Keratinocyte (primary cell): ENCODE measurements at regions not wholly inside any gene's neighbourhood (a gene's known extent, or its start where the extent isn't known, plus 50 kb on each side); places are given as distances from the start of the nearest gene placed in this dataset.

ENCODE experiments used
- DNase-seq: peaks from one replicate; pipeline ENCODE4 v3.0.0-alpha.2; 2011; ENCODE audit warnings: low read depth, missing footprints, low spot score
- FAIRE-seq: peaks from 2 replicates; lab custom pipeline; 2011; peaks lifted over from hg19 to GRCh38; lab: Jason Lieb, UNC
- H2AFZ ChIP-seq: 2 replicates; pipeline ENCODE4 v1.6.0; 2012; ENCODE audit warnings: low read length, control low read depth, inconsistent platforms; ENCODE audit not compliant: control insufficient read depth
- H3K27ac ChIP-seq: 2 replicates; pipeline ENCODE4 v1.5.1; 2011; ENCODE audit warnings: low read length; ENCODE audit not compliant: control insufficient read depth, insufficient read depth
- H3K27me3 ChIP-seq: 3 replicates; pipeline ENCODE4 v1.6.0; 2011; ENCODE audit warnings: low read length; ENCODE audit not compliant: control insufficient read depth, insufficient read depth; ENCODE audit errors: extremely low read depth
- H3K36me3 ChIP-seq, 2 experiments: 2 replicates in 1 of 2; 3 replicates in 1 of 2; pipeline ENCODE4 v1.5.1; 2011; ENCODE audit warnings: low read length in 2 of 2, mild to moderate bottlenecking in 1 of 2; ENCODE audit not compliant: control insufficient read depth in 2 of 2, insufficient read depth in 2 of 2; ENCODE audit errors: extremely low read depth in 1 of 2
- H3K4me1 ChIP-seq: 3 replicates; pipeline ENCODE4 v1.5.1; 2011; ENCODE audit warnings: low read length; ENCODE audit not compliant: control insufficient read depth, insufficient read depth; ENCODE audit errors: extremely low read depth
- H3K4me2 ChIP-seq: 3 replicates; pipeline ENCODE4 v1.6.0; 2011; ENCODE audit warnings: low read depth, low read length; ENCODE audit not compliant: control insufficient read depth, insufficient read depth; ENCODE audit errors: extremely low read depth
- H3K4me3 ChIP-seq, 3 experiments: fragments of 200-600 bp in 1 of 3; sonication (generic) in 1 of 3; 2 replicates in 2 of 3; 3 replicates in 1 of 3; pipeline ENCODE4 v1.5.1; 2011 to 2016; ENCODE audit warnings: low read length in 3 of 3, mild to moderate bottlenecking in 3 of 3, control low read depth in 2 of 3, inconsistent platforms in 1 of 3, low read depth in 1 of 3, mixed read lengths in 1 of 3, mixed run types in 1 of 3, moderate library complexity in 1 of 3; ENCODE audit not compliant: control insufficient read depth in 2 of 3, insufficient read depth in 2 of 3; ENCODE audit errors: extremely low read depth in 1 of 3
- H3K79me2 ChIP-seq: 2 replicates; pipeline ENCODE4 v1.6.0; 2012; ENCODE audit warnings: low read length; ENCODE audit not compliant: control insufficient read depth, insufficient read depth
- H3K9ac ChIP-seq: 3 replicates; pipeline ENCODE4 v1.6.0; 2011; ENCODE audit warnings: low read length; ENCODE audit not compliant: control insufficient read depth, insufficient read depth; ENCODE audit errors: extremely low read depth
- H3K9me1 ChIP-seq: 3 replicates; pipeline ENCODE4 v1.6.0; 2011; ENCODE audit warnings: low read length; ENCODE audit not compliant: control insufficient read depth, insufficient read depth; ENCODE audit errors: extremely low read depth
- H3K9me3 ChIP-seq: 2 replicates; pipeline ENCODE4 v1.5.1; 2012; ENCODE audit warnings: low read depth, low read length; ENCODE audit not compliant: control insufficient read depth
- H4K20me1 ChIP-seq: 3 replicates; pipeline ENCODE4 v1.6.0; 2011; ENCODE audit warnings: low read length; ENCODE audit not compliant: control insufficient read depth, insufficient read depth; ENCODE audit errors: extremely low read depth
- EZH2 ChIP-seq: IDR thresholded peaks from one replicate; pipeline ENCODE4 v1.6.1; 2012; ENCODE audit warnings: inconsistent platforms, mild to moderate bottlenecking, low read length, moderate library complexity
- dilution Hi-C: fragments of 300-500 bp; cut with MboI; formaldehyde crosslinking; loops from one replicate; pipeline ENCODE4 v1.7.0; 2020; ENCODE audit warnings: low sequenced_read_pairs; ENCODE audit not compliant: extremely low pct_ligation_motif_present
- TF ChIP-seq, protein P1 (sequence below), 3 experiments: IDR thresholded peaks in 1 of 3; conservative IDR thresholded peaks in 1 of 3; optimal IDR thresholded peaks in 1 of 3; 2 replicates in 2 of 3; 3 replicates in 1 of 3; pipeline versions ENCODE3 to v1.5.1; 2011; ENCODE audit warnings: low read length in 3 of 3, mild to moderate bottlenecking in 3 of 3, moderate library complexity in 2 of 3, control low read depth in 1 of 3, inconsistent platforms in 1 of 3; ENCODE audit not compliant: insufficient read depth in 2 of 3; ENCODE audit errors: extremely low read depth in 1 of 3

DNA sequence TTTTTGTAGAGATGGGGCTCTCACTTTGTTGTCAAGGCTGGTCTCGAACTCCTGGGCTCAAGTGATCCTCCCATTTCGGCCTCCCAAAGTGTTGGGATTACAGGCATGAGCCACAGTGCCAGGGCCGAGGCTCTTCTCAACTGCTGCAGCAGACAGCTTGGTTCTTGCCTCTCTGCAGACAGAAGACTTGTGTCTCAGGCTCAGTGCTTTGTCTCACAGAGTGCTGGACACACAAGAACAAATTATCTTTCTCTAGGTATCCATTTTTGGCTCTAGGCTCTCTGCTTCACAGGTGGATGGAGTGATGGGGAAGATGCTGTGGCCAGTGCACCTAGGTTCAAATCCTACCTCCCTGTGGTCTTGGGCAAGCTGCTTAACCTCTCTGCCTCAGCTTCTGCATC is 80.8 kb upstream of the RNU2-1 start:
- DNase-seq (no peak), FAIRE-seq (no peak)
- no peak overlapping the region for H3K27ac ChIP-seq

DNA sequence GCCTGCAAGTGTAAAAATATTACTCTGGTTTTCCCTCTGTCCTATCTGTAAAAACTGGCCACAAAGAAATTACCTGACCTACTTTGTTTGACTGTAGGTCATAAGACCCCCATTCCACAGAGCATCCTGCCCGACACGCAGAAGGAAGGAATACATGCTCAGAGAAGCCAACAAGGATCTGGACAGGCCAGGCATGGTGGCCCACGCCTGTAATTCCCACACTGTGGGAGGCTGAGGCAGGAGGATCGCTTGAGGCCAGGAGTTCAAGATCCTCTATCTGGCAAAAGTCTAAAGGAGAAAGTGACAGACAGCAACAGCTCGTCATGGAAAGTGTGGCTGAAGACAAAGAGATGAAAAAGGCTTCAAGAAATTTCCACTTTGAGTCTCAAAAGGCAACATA is 78.2 kb upstream of the RNU2-1 start:
- Histone ChIP-seq H3K9me3 (no peaks in the 10 kb centered on the region), H2AFZ (no peak overlapping the region), H3K36me3 (no peaks in the 10 kb centered on the region), H3K4me2 (no peak overlapping the region), H4K20me1 (no peaks in the 10 kb centered on the region), H3K9me1 (no peaks in the 10 kb centered on the region), H3K27me3 (no peaks in the 10 kb centered on the region), H3K4me3 (no peak overlapping the region), H3K4me1 (no peaks in the 10 kb centered on the region), H3K27ac (no peak overlapping the region), H3K9ac (no peak overlapping the region), H3K79me2 (no peaks in the 10 kb centered on the region)
- FAIRE-seq: no peak
- dilution Hi-C loops: no loop called here
- no peak for DNase-seq
- TF ChIP-seq, protein P1, sequence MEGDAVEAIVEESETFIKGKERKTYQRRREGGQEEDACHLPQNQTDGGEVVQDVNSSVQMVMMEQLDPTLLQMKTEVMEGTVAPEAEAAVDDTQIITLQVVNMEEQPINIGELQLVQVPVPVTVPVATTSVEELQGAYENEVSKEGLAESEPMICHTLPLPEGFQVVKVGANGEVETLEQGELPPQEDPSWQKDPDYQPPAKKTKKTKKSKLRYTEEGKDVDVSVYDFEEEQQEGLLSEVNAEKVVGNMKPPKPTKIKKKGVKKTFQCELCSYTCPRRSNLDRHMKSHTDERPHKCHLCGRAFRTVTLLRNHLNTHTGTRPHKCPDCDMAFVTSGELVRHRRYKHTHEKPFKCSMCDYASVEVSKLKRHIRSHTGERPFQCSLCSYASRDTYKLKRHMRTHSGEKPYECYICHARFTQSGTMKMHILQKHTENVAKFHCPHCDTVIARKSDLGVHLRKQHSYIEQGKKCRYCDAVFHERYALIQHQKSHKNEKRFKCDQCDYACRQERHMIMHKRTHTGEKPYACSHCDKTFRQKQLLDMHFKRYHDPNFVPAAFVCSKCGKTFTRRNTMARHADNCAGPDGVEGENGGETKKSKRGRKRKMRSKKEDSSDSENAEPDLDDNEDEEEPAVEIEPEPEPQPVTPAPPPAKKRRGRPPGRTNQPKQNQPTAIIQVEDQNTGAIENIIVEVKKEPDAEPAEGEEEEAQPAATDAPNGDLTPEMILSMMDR (optimal IDR thresholded peaks at IDR 0.05 in 1 of 3, IDR thresholded peaks at IDR 0.05 in 1 of 3, conservative IDR thresholded peaks at IDR 0.05 in 1 of 3; ENCODE audit: extremely low read depth in 1 of 3, insufficient read depth in 2 of 3, low read length in 3 of 3): no peak
- TF ChIP-seq EZH2: no peak

More for the DNA sequence above, 80.8 kb upstream of the RNU2-1 start:
- H3K79me2 ChIP-seq: no peaks in the 10 kb centered on the region
- H3K4me1 ChIP-seq: no peaks in the 10 kb centered on the region
- no peak for TF ChIP-seq EZH2
- TF ChIP-seq, protein P1 (optimal IDR thresholded peaks at IDR 0.05 in 1 of 3, IDR thresholded peaks at IDR 0.05 in 1 of 3, conservative IDR thresholded peaks at IDR 0.05 in 1 of 3; ENCODE audit: extremely low read depth in 1 of 3, insufficient read depth in 2 of 3, low read length in 3 of 3): no peak
- H3K27me3 ChIP-seq: no peaks in the 10 kb centered on the region
- no peak overlapping the region for H3K4me3 ChIP-seq
- H3K9me3 ChIP-seq: peaks cover 2% of the 10 kb centered on the region
- H3K9ac ChIP-seq: no peak overlapping the region
- H2AFZ ChIP-seq: no peak overlapping the region
- H4K20me1 ChIP-seq: no peaks in the 10 kb centered on the region
- H3K36me3 ChIP-seq: no peaks in the 10 kb centered on the region
- dilution Hi-C loops: no loop called here
- no peak overlapping the region for H3K4me2 ChIP-seq
- no peaks in the 10 kb centered on the region for H3K9me1 ChIP-seq
